H1 (cell line): ENCODE measurements at regions not wholly inside any gene's neighbourhood (a gene's known extent, or its start where the extent isn't known, plus 50 kb on each side); places are given as distances from the start of the nearest gene placed in this dataset.
"Not testable (repeated sequence)": the region's sequence is repeated elsewhere in the genome, so short reads cannot be mapped to it uniquely, and the experiment has no call there.

Experiments
- CTCF ChIA-PET: fragments of 300-600 bp; sonication (Branson Sonifier 250); formaldehyde crosslinking; loops from one replicate; lab custom pipeline; 2021; ENCODE audit not compliant: partially characterized antibody; lab: Charles Lee
- POLR2A ChIA-PET: fragments of 300-600 bp; sonication (Branson Sonifier 250); formaldehyde crosslinking; loops from one replicate; lab custom pipeline; 2021; ENCODE audit warnings: inconsistent platforms; ENCODE audit not compliant: partially characterized antibody; lab: Charles Lee
- DNase-seq, 2 experiments: peaks; one replicate each; pipeline versions ENCODE4 v3.0.0 to v3.0.0-alpha.2; 2010 to 2022; ENCODE audit warnings: low spot score in 2 of 2, low read depth in 1 of 2, mixed read lengths in 1 of 2
- FAIRE-seq: peaks from 2 replicates; lab custom pipeline; 2011; peaks lifted over from hg19 to GRCh38; lab: Jason Lieb, UNC
- H2AFZ ChIP-seq: 2 replicates; pipeline ENCODE4 v1.8.1; 2012; ENCODE audit warnings: low read length, inconsistent platforms
- H2AK5ac ChIP-seq: 2 replicates; pipeline ENCODE4 v1.6.1; 2013; ENCODE audit warnings: low read depth, low read length
- H2BK120ac ChIP-seq: replicated peaks from 2 replicates; pipeline ENCODE3; 2013; ENCODE audit warnings: low read depth, low read length, inconsistent platforms
- H2BK12ac ChIP-seq: 2 replicates; pipeline ENCODE4 v1.6.1; 2013; ENCODE audit warnings: low read depth, low read length
- H2BK15ac ChIP-seq: 2 replicates; pipeline ENCODE4 v1.6.1; 2013; ENCODE audit warnings: low read length
- H2BK20ac ChIP-seq: 2 replicates; pipeline ENCODE4 v1.6.1; 2013; ENCODE audit warnings: low read length
- H2BK5ac ChIP-seq: 2 replicates; pipeline ENCODE4 v1.6.1; 2013; ENCODE audit warnings: low read depth, low read length
- H3K14ac ChIP-seq: 2 replicates; pipeline ENCODE4 v1.6.1; 2013; ENCODE audit warnings: inconsistent platforms; ENCODE audit not compliant: insufficient read length
- H3K18ac ChIP-seq: 2 replicates; pipeline ENCODE4 v1.6.1; 2013; ENCODE audit warnings: low read length; ENCODE audit errors: extremely low read depth
- H3K23ac ChIP-seq: 2 replicates; pipeline ENCODE4 v1.6.1; 2013; ENCODE audit warnings: inconsistent platforms; ENCODE audit not compliant: insufficient read length
- H3K23me2 ChIP-seq: 2 replicates; pipeline ENCODE4 v1.6.1; 2013; ENCODE audit warnings: low read depth, low read length
- H3K27ac ChIP-seq: 2 replicates; pipeline ENCODE4 v1.6.1; 2011; ENCODE audit warnings: low read depth, low read length, inconsistent platforms
- H3K27me3 ChIP-seq, 4 experiments: replicated peaks in 1 of 4; 1 replicate in 1 of 4; 2 replicates in 3 of 4; pipeline versions ENCODE4 v1.6.1 to v1.8.1; 2011 to 2013; ENCODE audit warnings: low read length in 3 of 4, mild to moderate bottlenecking in 3 of 4, inconsistent platforms in 2 of 4, mixed read lengths in 2 of 4, moderate library complexity in 1 of 4; ENCODE audit not compliant: control insufficient read depth in 3 of 4, insufficient read depth in 3 of 4; ENCODE audit errors: extremely low read depth in 1 of 4
- H3K36me3 ChIP-seq, 4 experiments: 2 replicates each; pipeline versions ENCODE4 v1.6.1 to v1.8.1; 2011 to 2013; ENCODE audit warnings: mild to moderate bottlenecking in 4 of 4, low read length in 3 of 4, moderate library complexity in 2 of 4, control low read depth in 1 of 4, inconsistent platforms in 1 of 4; ENCODE audit not compliant: insufficient read depth in 4 of 4, control insufficient read depth in 2 of 4
- H3K4ac ChIP-seq: replicated peaks from 2 replicates; pipeline ENCODE3; 2013; ENCODE audit warnings: low read length, low read depth, mixed read lengths, inconsistent platforms; ENCODE audit not compliant: insufficient read length
- H3K4me1 ChIP-seq, 4 experiments: replicated peaks in 1 of 4; 1 replicate in 1 of 4; 2 replicates in 3 of 4; pipeline versions ENCODE4 v1.6.1 to v1.8.1; 2011 to 2013; ENCODE audit warnings: low read length in 3 of 4, inconsistent platforms in 2 of 4, mixed read lengths in 1 of 4; ENCODE audit not compliant: insufficient read depth in 4 of 4, control insufficient read depth in 3 of 4
- H3K4me2 ChIP-seq, 2 experiments: 2 replicates each; pipeline versions ENCODE4 v1.6.1 to v1.8.1; 2011 to 2013; ENCODE audit warnings: low read depth in 2 of 2, low read length in 2 of 2, control low read depth in 1 of 2, inconsistent platforms in 1 of 2, mild to moderate bottlenecking in 1 of 2; ENCODE audit not compliant: insufficient read depth in 1 of 2
- H3K4me3 ChIP-seq, 4 experiments: fragments of 200-600, 300-600 bp in 1 of 4; sonication (generic), shearing (Covaris generic), sonication (Bioruptor Twin) in 1 of 4; 2 replicates each; pipeline versions ENCODE4 v1.5.1 to v1.8.1; 2011 to 2016; ENCODE audit warnings: low read length in 4 of 4, low read depth in 3 of 4, control low read depth in 2 of 4, inconsistent platforms in 2 of 4, mild to moderate bottlenecking in 2 of 4, mixed read lengths in 1 of 4, moderate library complexity in 1 of 4; ENCODE audit not compliant: insufficient read depth in 2 of 4; ENCODE audit errors: extremely low read depth in 1 of 4
- H3K56ac ChIP-seq: replicated peaks from 2 replicates; pipeline ENCODE3; 2013; ENCODE audit warnings: low read depth, mild to moderate bottlenecking, mixed read lengths, low read length, inconsistent platforms; ENCODE audit not compliant: insufficient read length
- H3K79me1 ChIP-seq: 2 replicates; pipeline ENCODE4 v1.6.1; 2013; ENCODE audit warnings: low read depth, low read length, control low read depth
- H3K79me2 ChIP-seq, 2 experiments: 2 replicates each; pipeline versions ENCODE4 v1.6.1 to v1.8.1; 2012 to 2013; ENCODE audit warnings: low read length in 2 of 2, mild to moderate bottlenecking in 2 of 2, inconsistent platforms in 1 of 2; ENCODE audit not compliant: insufficient read depth in 2 of 2, control insufficient read depth in 1 of 2
- H3K9ac ChIP-seq, 4 experiments: replicated peaks in 1 of 4; 1 replicate in 1 of 4; 2 replicates in 3 of 4; pipeline versions ENCODE4 v1.6.1 to v1.8.1; 2011 to 2013; ENCODE audit warnings: low read depth in 3 of 4, low read length in 3 of 4, control low read depth in 2 of 4, mild to moderate bottlenecking in 2 of 4, moderate library complexity in 2 of 4, inconsistent platforms in 1 of 4; ENCODE audit errors: extremely low read depth in 1 of 4
- H3K9me3 ChIP-seq, 2 experiments: 2 replicates each; pipeline versions ENCODE4 v1.6.1 to v1.8.1; 2012 to 2013; ENCODE audit warnings: mild to moderate bottlenecking in 2 of 2, moderate library complexity in 2 of 2, control low read depth in 1 of 2, inconsistent platforms in 1 of 2, low read depth in 1 of 2, low read length in 1 of 2, mixed read lengths in 1 of 2; ENCODE audit not compliant: insufficient read depth in 2 of 2
- H4K20me1 ChIP-seq, 2 experiments: replicated peaks in 1 of 2; 2 replicates each; pipeline versions ENCODE3 to v1.8.1; 2011 to 2013; ENCODE audit warnings: inconsistent platforms in 2 of 2, low read length in 2 of 2, mild to moderate bottlenecking in 1 of 2; ENCODE audit not compliant: insufficient read depth in 2 of 2, control insufficient read depth in 1 of 2
- H4K5ac ChIP-seq: 2 replicates; pipeline ENCODE4 v1.6.1; 2013; ENCODE audit warnings: low read length, low read depth, mixed read lengths, inconsistent platforms; ENCODE audit not compliant: insufficient read length
- H4K8ac ChIP-seq: 2 replicates; pipeline ENCODE4 v1.8.0; 2013; ENCODE audit warnings: mild to moderate bottlenecking, moderate library complexity, low read length, inconsistent platforms; ENCODE audit not compliant: insufficient read depth; ENCODE audit errors: extremely low read depth
- H4K91ac ChIP-seq: replicated peaks from 2 replicates; pipeline ENCODE3; 2013; ENCODE audit warnings: low read length, mixed read lengths, inconsistent platforms; ENCODE audit not compliant: insufficient read length
- CHD2 ChIP-seq: IDR thresholded peaks from 2 replicates; pipeline ENCODE4 v1.6.1; 2012; ENCODE audit warnings: low read length, improper control_type of control experiment
- HDAC2 ChIP-seq, 2 experiments: fragments of 300-600 bp in 1 of 2; sonication (generic) in 1 of 2; IDR thresholded peaks; 2 replicates each; pipeline ENCODE4 v1.6.1; 2011 to 2012; ENCODE audit warnings: low read depth in 2 of 2, low read length in 2 of 2, mild to moderate bottlenecking in 2 of 2, moderate library complexity in 2 of 2, borderline replicate concordance in 1 of 2, inconsistent platforms in 1 of 2
- WGBS, 2 experiments: shearing (Covaris generic) in 1 of 2; methylation state at CpG; one replicate each; pipeline versions ENCODE4 v1.1.6 to v1.1.7; 2013 to 2015; ENCODE audit warnings: low lambda C conversion rate in 2 of 2, mixed read lengths in 2 of 2, inconsistent platforms in 1 of 2, low coverage in 1 of 2, missing lambda C conversion rate in 1 of 2; ENCODE audit not compliant: insufficient replicate concordance in 2 of 2, insufficient coverage in 1 of 2, insufficient read length in 1 of 2; ENCODE audit errors: extremely low coverage in 1 of 2, missing lambda C conversion rate in 1 of 2; 5-methylcytosine and 5-hydroxymethylcytosine counted together

DNA sequence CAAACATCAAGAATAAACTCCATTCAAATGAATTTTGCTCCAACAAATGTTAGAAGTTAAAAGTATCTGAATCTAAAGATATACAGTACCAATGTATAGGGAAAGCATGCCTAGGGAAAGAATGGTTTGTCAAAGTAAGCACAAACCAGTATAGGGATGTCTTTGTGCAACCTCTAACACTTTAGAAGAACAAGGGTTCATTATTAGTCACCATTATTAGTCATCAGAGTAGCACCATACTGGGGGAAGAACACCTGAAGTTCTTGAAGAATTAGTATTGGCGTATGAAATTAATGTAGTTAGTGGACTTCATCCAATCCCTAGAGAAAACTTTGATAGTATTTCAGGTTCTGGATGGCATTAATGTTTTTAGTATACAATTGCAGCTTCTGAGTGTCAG, 943.7 kb downstream of the METTL15 start (continued):
- TF ChIP-seq CHD2 (no peak), HDAC2 (IDR thresholded peaks at IDR 0.05; ENCODE audit: borderline replicate concordance in 1 of 2, low read depth in 2 of 2, low read length in 2 of 2) (no peak)

DNA sequence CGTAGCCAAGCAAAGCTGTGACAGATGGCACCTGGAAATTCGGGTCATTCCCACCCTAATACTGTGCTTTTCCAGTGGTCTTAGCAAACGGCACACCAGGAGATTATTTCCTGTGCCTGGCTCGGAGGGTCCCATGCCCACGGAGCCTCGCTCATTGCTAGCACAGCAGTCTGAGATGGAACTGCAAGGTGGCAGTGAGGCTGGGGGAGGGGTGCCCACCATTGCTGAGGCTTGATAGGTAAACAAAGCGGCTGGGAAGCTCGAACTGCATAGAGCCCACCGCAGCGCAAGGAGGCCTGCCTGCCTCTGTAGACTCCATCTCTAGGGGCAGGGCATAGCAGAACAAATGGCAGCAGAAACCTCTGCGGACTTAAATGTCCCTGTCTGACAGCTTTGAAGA, 942.8 kb downstream of the METTL15 start:
- H4K5ac ChIP-seq, H3K79me1 ChIP-seq, H3K36me3 ChIP-seq, H3K4ac ChIP-seq, H4K20me1 ChIP-seq, H4K91ac ChIP-seq, POLR2A ChIA-PET, DNase-seq, H2BK120ac ChIP-seq, H2BK5ac ChIP-seq, H3K4me1 ChIP-seq, H3K4me3 ChIP-seq, H3K14ac ChIP-seq, H3K4me2 ChIP-seq, H2BK15ac ChIP-seq, H3K56ac ChIP-seq, H3K27me3 ChIP-seq, H3K79me2 ChIP-seq, H3K18ac ChIP-seq, H2AK5ac ChIP-seq, FAIRE-seq, H3K9ac ChIP-seq, H2AFZ ChIP-seq, H3K9me3 ChIP-seq, H4K8ac ChIP-seq, H2BK12ac ChIP-seq, H3K23me2 ChIP-seq, H3K23ac ChIP-seq, H3K27ac ChIP-seq, H2BK20ac ChIP-seq: not testable (repeated sequence)
- CTCF ChIA-PET = interaction anchor here (0.5 kb wide), 1 partner anchor 555 kb away, joined by 3 read pairs; no protein-coding TSS in a partner anchor
- 98% methylated on average over 11 of the region's 11 CpGs; no CpG with 5 or more reads in 1 of the 2 experiments for WGBS, 2 experiments
